ENCODE measurements at regions not wholly inside any gene's neighbourhood (a gene's known extent, or its start where the extent isn't known, plus 50 kb on each side); places are given as distances from the start of the nearest gene placed in this dataset.

GRCh38 chr12:125355614-125356013 lies 290.4 kb downstream of the AACS start:
- FAIRE-seq: no peak
- DNase-seq (ENCODE audit: insufficient read length, low spot score): no peak
- TF ChIP-seq CTCF (IDR thresholded peaks at IDR 0.05; ENCODE audit: insufficient read depth, missing control alignments): no peak

GRCh38 chr12:125356111-125356510 lies 290.9 kb downstream of the AACS start:
- FAIRE-seq (no peak), DNase-seq (ENCODE audit: insufficient read length, low spot score) (no peak)
- no peak for TF ChIP-seq CTCF (IDR thresholded peaks at IDR 0.05; ENCODE audit: insufficient read depth, missing control alignments)

GRCh38 chr12:125357561-125357960 lies 292.3 kb downstream of the AACS start:
- no peak for TF ChIP-seq CTCF (IDR thresholded peaks at IDR 0.05; ENCODE audit: insufficient read depth, missing control alignments)
- no peak for FAIRE-seq

GRCh38 chr12:125360540-125360939 lies 295.3 kb downstream of the AACS start:
- no peak for FAIRE-seq
- no peak for TF ChIP-seq CTCF (IDR thresholded peaks at IDR 0.05; ENCODE audit: insufficient read depth, missing control alignments)
- DNase-seq (ENCODE audit: insufficient read length, low spot score): no peak

More at GRCh38 chr12:125357561-125357960, 292.3 kb downstream of the AACS start:
- DNase-seq (ENCODE audit: insufficient read length, low spot score): no peak

GRCh38 chr12:125371033-125371432 lies 305.8 kb downstream of the AACS start:
- DNase-seq (ENCODE audit: insufficient read length, low spot score) (no peak), FAIRE-seq (no peak)
- TF ChIP-seq CTCF (IDR thresholded peaks at IDR 0.05; ENCODE audit: insufficient read depth, missing control alignments): no peak

- no peak for FAIRE-seq
Observed at GRCh38 chr12:125372085-125372484, 306.9 kb downstream of the AACS start.

GRCh38 chr12:125373375-125373774 lies 308.1 kb downstream of the AACS start:
- FAIRE-seq: no peak
- DNase-seq (ENCODE audit: insufficient read length, low spot score): no peak
- no peak for TF ChIP-seq CTCF (IDR thresholded peaks at IDR 0.05; ENCODE audit: insufficient read depth, missing control alignments)

More at GRCh38 chr12:125372085-125372484, 306.9 kb downstream of the AACS start:
- TF ChIP-seq CTCF (IDR thresholded peaks at IDR 0.05; ENCODE audit: insufficient read depth, missing control alignments): no peak
- no peak for DNase-seq (ENCODE audit: insufficient read length, low spot score)
